Suprapubic skin (tissue), 3 donors: ENCODE measurements at regions not wholly inside any gene's neighbourhood (a gene's known extent, or its start where the extent isn't known, plus 50 kb on each side); places are given as distances from the start of the nearest gene placed in this dataset.

ENCODE experiments used
- CTCF ChIP-seq, 2 donors: fragments of 200-600 bp in 1 of 2; fragments of 450-650 bp in 1 of 2; sonication (generic) in 1 of 2; IDR thresholded peaks; one replicate each; pipeline ENCODE4 v1.5.1; 2016 to 2019; ENCODE audit warnings: antibody characterized with exemption in 2 of 2, mild to moderate bottlenecking in 1 of 2, moderate library complexity in 1 of 2
- POLR2A ChIP-seq, 2 donors: fragments of 450-650 bp; IDR thresholded peaks; one replicate each; pipeline ENCODE4 v1.6.1; 2017; ENCODE audit warnings: antibody characterized with exemption in 2 of 2, mild to moderate bottlenecking in 2 of 2, moderate library complexity in 2 of 2

- TF ChIP-seq CTCF (IDR thresholded peaks at IDR 0.05) (no peak), POLR2A (IDR thresholded peaks at IDR 0.05) (no peak)
These were observed 291.0 kb upstream of the EPHA3 start for GRCh38 chr3:88816445-88816844.
